AML-193 (cell line): ENCODE measurements at regions not wholly inside any gene's neighbourhood (a gene's known extent, or its start where the extent isn't known, plus 50 kb on each side); places are given as distances from the start of the nearest gene placed in this dataset.

Experiments used
- DNase-seq, 2 experiments: peaks; one replicate each; lab custom pipeline; 2025; lab: John Stamatoyannopoulos, UW

- peak; percentile 74 for DNase-seq
Observed at GRCh38 chr9:3732077-3733038, 206.6 kb upstream of the RFX3 start.

DNA sequence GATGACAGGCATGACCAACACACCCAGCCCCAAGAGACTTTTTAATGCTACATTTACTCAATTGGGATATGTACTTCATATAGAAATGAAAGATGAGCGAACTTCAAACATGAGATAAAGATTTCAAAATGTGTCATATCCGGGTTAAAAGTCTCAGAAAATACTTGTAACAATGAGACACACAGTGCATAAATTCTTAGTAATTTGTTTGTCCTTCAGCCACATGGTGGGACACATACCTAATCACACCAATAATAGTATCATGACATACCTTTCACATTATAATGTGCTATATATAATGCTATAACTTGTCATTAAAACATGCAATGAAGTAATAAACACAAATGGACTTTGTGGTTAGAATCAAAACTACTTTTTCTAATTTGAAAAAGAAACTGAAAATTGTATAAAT lies 204.7 kb upstream of the RFX3 start:
- no peak for DNase-seq

DNA sequence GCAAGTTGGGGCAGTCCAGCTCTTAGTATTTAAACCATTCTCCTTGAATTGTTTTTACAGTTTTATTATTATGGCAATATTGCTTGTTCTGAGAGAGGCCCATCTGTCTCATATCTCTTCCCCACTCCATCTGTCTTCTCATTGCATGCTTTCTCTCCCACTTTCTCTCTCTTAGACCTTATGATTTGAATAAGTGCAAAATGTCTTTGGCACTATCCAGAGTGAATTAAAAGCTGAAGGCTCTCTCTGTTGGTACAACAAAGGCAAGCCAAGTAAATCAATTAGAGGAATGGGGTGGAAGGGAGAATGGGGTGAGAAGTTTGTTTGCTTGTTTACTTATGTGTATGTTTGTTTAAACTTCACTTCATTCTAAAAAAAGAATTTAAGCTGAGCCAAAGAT lies 195.3 kb upstream of the RFX3 start:
- no peak for DNase-seq

- no peak for DNase-seq
Observed at GRCh38 chr9:3719286-3719685, 193.5 kb upstream of the RFX3 start.

GRCh38 chr9:3716415-3716814 lies 190.6 kb upstream of the RFX3 start:
- DNase-seq: no peak

GRCh38 chr9:3708751-3709150 lies 182.9 kb upstream of the RFX3 start:
- no peak for DNase-seq

DNA sequence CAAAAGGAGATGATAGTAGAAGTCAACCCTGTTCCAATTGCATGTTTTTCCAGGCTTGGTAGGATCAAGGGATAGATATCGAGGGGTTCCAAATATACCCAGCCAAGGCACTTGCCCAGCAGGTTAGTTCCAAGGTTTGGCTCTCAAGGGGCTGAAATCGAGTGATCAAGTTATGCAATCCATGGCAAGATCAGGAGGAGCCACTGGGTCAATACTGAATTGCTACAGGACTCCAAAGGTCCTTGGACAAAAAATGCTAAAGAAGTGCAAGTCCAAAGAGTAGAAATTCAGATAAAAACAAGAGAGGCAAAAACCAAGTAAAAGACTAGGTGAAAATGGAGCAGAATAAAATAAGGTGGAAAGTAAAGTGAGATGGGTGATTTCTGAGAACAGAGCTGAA lies 179.1 kb upstream of the RFX3 start:
- DNase-seq: no peak

GRCh38 chr9:3700772-3701171 lies 175.0 kb upstream of the RFX3 start:
- no peak for DNase-seq

- no peak for DNase-seq
Observed at GRCh38 chr9:3699883-3700282, 174.1 kb upstream of the RFX3 start.

GRCh38 chr9:3698531-3698930 lies 172.7 kb upstream of the RFX3 start:
- no peak for DNase-seq

DNA sequence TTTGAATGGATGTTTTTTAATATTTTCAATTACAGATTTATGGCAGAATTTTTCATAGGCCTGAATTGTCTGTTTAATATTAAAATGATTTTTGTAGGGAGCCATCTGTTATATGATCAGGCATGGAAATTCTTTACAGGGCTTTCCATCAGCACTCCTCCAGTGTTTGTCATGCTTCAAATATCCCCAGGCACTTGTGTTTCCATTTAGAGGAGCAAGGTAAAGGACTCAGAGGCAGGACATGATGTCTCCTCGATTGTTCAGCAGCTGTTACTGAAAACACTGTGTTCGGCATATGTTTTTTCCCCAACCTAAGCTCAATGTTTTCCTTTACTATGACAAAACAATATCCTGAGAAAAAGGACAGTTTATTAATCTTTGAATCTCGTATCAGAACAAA lies 172.3 kb upstream of the RFX3 start:
- no peak for DNase-seq

GRCh38 chr9:3696368-3696767 lies 170.6 kb upstream of the RFX3 start:
- DNase-seq: no peak

GRCh38 chr9:3692606-3693005 lies 166.8 kb upstream of the RFX3 start:
- DNase-seq: no peak

DNA sequence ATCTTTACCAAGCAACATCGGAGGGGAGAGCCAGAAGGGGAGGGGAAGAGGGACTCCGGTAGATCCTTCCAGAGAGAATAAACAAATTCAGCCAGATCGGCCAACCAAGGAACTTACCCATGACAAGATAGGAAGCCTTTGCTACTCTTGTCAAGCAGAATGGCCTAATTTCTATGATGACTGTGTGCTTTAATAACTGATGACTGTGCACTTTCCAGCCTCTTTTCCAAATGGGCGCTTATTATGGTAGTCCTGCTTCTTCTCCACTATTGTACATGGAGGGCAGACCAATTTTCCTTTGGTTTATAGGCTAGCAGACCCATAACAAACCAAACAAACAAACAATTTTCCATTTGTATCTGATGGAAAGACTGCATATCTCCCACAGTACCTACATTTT lies 163.8 kb upstream of the RFX3 start:
- no peak for DNase-seq

DNA sequence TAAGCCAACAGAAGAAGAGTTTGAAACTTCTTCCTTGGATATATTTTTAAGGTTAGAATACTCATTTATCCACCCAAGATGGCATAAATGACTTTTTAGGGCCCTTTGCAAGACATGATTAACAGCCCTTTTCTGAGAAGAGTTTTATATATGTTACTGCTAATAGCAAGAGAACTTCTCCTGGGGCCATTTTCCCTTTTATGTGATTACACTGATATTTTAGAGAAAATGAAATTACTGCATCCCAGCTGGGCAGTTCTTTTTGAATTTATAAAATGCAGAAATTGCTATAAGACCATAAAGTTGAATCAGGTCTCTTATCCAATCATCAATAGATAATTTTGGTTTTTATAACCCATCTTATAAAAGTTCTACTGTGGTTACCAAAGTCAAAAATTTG lies 161.3 kb upstream of the RFX3 start:
- DNase-seq: no peak

DNA sequence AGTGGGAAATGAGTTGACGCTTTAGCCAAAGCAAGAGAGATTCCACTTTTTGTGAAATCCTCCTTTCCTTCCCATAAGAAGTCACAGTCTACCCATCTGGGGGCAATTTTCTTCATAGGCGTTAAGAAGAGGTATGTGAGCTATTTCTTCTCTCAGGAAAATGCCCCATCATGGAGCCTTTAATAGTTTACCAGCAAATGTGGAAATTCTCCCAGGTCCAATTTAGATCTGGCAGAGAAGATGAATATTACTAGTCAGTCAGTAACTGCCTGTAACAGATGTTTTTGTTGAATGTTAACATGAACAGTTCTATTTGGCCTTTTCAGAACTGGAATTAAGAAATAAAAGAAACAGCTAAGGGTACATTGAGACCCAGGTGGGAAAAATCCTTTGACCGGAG lies 156.4 kb upstream of the RFX3 start:
- DNase-seq: no peak

DNA sequence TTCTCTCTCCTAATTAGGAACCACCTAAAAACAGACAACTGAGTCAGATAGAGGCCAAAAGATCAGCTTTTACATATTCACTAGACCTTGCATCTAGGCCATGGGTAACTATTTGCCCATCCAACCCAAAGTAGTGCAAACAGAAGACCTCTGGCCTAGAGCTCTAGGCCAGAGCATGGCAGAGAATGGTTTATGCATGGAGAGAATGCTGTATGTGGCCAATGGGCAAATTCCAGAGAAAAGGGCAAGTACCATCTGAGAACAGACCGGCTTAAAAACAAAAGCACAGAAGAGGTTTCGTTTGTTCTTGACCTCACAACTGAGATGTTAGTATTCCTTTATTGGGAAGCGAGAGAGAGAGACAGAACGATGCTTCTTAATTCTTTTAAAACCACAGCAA lies 151.7 kb upstream of the RFX3 start:
- DNase-seq: no peak

GRCh38 chr9:3676766-3677165 lies 151.0 kb upstream of the RFX3 start:
- no peak for DNase-seq

DNA sequence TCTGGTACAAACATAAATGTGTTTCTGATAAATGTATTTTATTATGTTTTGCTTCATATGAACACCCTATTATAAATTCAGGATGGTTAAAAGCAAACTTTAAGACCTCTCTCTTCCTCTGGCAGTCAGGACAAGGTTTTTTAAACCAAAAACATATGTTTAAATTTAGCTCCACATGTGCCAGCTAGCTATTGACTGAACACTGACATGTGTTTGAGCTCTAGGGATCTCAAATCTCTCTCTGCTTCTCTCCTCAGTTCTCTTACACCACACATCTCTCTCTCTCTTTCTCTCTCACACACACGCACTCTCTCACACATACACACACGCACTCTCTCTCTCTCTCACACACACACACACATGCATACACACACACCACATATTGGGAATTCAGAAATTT lies 150.1 kb upstream of the RFX3 start:
- DNase-seq: no peak

DNA sequence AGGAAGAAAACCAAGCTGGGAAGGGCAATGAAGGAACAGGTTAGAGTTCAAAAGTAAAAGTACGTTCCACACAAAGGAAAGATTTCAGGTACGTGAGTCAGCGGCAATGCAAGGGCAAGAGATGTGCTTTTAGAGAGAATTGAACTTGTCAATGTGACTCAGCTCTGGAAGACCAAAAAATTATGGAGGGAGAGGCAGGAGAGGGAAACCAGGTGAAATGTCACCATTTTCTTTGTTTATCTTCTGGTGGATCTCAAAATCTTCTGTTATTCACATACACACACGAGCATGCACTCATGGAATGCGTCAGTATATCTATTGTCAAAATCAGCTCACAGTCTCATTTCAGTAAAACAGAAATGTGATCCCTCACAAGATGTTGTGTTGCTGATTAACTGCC lies 148.8 kb upstream of the RFX3 start:
- DNase-seq: no peak

GRCh38 chr9:3672399-3672798 lies 146.6 kb upstream of the RFX3 start:
- no peak for DNase-seq

- DNase-seq: no peak
Observed at GRCh38 chr9:3664044-3664443, 138.2 kb upstream of the RFX3 start.

- DNase-seq: no peak
Observed at GRCh38 chr9:3662671-3663070, 136.9 kb upstream of the RFX3 start.

DNA sequence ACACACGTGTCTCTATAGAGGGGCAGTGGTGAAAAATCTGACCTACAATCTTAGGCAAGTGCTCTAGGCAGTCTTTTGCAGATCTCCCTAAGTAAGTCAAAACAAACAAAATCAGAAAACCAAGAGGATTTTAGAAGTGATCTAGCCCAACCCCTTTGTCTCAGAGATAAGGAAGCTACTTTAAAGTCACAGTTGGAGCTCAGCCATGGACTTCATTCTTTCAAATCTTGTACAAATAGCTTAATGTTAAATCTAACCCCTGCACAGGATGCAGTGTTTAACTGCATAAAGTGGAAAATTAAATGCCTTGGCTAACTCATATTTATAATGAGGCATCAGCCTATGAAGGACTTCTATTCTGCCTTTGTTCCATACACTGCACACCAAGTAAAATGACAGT lies 135.1 kb upstream of the RFX3 start:
- no peak for DNase-seq
